DND-41 (cell line): ENCODE measurements at regions not wholly inside any gene's neighbourhood (a gene's known extent, or its start where the extent isn't known, plus 50 kb on each side); places are given as distances from the start of the nearest gene placed in this dataset.

Source experiments
- ATAC-seq: fragments of 200-7000 bp; cut with Tn5 transposase; 3 replicates; pipeline ENCODE4 v1.9.1; 2021; ENCODE audit warnings: low read depth; ENCODE audit not compliant: insufficient read depth
- DNase-seq: peaks from one replicate; pipeline ENCODE4 v3.0.0-alpha.2; 2020
- H2AFZ ChIP-seq: 2 replicates; pipeline ENCODE4 v1.6.0; 2012; ENCODE audit warnings: low read depth, low read length
- H3K27ac ChIP-seq: 2 replicates; pipeline ENCODE4 v1.5.1; 2012; ENCODE audit warnings: low read length, inconsistent platforms
- H3K27me3 ChIP-seq: fragments of 200-600 bp; sonication (generic); 2 replicates; pipeline ENCODE4 v1.6.0; 2012; ENCODE audit warnings: low read length, mild to moderate bottlenecking, inconsistent platforms; ENCODE audit not compliant: insufficient read depth, poor library complexity
- H3K36me3 ChIP-seq: 2 replicates; pipeline ENCODE4 v1.5.1; 2012; ENCODE audit warnings: low read length, inconsistent platforms; ENCODE audit not compliant: insufficient read depth
- H3K4me1 ChIP-seq: 2 replicates; pipeline ENCODE4 v1.5.1; 2012; ENCODE audit warnings: mild to moderate bottlenecking, low read length; ENCODE audit not compliant: insufficient read depth
- H3K4me2 ChIP-seq: 2 replicates; pipeline ENCODE4 v1.6.0; 2012; ENCODE audit warnings: mild to moderate bottlenecking, moderate library complexity, low read length, inconsistent platforms; ENCODE audit not compliant: insufficient read depth
- H3K4me3 ChIP-seq, 2 experiments: fragments of 200-600 bp in 1 of 2; shearing (Covaris generic) in 1 of 2; 2 replicates each; pipeline ENCODE4 v1.5.1; 2012 to 2016; ENCODE audit warnings: inconsistent platforms in 2 of 2, low read length in 2 of 2, mild to moderate bottlenecking in 2 of 2, low read depth in 1 of 2, moderate library complexity in 1 of 2
- H3K79me2 ChIP-seq: 2 replicates; pipeline ENCODE4 v1.6.0; 2012; ENCODE audit warnings: low read length, inconsistent platforms; ENCODE audit not compliant: insufficient read depth
- H3K9ac ChIP-seq: 2 replicates; pipeline ENCODE4 v1.6.0; 2012; ENCODE audit warnings: low read depth, mild to moderate bottlenecking, inconsistent platforms, low read length, moderate library complexity
- H3K9me3 ChIP-seq: 2 replicates; pipeline ENCODE4 v1.5.1; 2012; ENCODE audit warnings: low read length, moderate library complexity, mild to moderate bottlenecking, inconsistent platforms; ENCODE audit not compliant: insufficient read depth, severe bottlenecking
- H4K20me1 ChIP-seq: 2 replicates; pipeline ENCODE4 v1.6.0; 2012; ENCODE audit warnings: low read length; ENCODE audit not compliant: insufficient read depth
- EZH2 ChIP-seq: IDR thresholded peaks from 3 replicates; pipeline ENCODE4 v1.6.1; 2012; ENCODE audit warnings: borderline replicate concordance, low read depth, mild to moderate bottlenecking, moderate library complexity, low read length, inconsistent platforms; ENCODE audit not compliant: severe bottlenecking
- TF ChIP-seq, protein P1 (sequence below): IDR thresholded peaks from 2 replicates; pipeline ENCODE4 v1.5.1; 2012; ENCODE audit warnings: borderline replicate concordance, low read length, moderate library complexity, mild to moderate bottlenecking; ENCODE audit not compliant: poor library complexity, severe bottlenecking; ENCODE audit errors: extremely low read depth

DNA sequence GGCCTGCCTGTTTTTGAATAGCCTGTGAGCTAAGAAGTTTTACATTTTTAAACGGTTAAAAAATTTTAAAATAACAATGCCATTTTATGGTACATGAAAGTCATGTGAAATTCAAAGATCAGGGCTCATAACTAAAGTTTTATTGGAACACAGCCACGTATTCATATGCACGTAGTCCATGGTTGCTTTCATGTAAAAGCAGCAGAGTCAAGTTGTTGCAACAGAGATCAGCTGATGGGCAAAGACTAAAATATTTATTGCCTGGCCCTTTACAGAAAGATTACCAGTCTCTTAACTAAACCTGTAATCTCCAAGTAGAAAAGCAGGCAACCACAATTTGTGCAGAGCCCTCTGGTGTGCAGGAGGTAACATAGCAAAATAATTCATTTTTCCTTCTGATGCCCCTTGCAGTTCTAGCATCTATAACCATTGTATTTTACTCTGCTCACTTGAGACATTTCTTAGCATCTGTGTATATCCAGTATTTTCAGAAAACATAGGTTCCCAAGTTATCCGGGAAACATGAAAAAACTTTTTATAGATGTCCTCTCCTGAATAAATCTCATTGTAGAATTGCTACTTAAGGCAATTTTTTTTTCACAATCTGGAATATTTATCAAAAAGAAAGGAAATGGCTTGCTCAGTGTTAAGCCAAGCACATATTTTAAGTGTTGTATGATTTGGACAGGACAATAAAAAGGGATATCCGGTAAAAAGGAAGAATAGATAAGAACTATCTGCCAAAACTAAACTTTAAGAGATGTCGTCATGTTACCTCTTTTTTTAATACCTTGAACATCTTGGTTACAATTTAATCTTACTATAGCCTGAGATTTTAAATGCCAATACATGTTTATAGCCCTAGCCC is 430.8 kb downstream of the PLPP3 start:
- no peak for DNase-seq
- H3K36me3 ChIP-seq = no peaks in the 10 kb centered on the region

DNA sequence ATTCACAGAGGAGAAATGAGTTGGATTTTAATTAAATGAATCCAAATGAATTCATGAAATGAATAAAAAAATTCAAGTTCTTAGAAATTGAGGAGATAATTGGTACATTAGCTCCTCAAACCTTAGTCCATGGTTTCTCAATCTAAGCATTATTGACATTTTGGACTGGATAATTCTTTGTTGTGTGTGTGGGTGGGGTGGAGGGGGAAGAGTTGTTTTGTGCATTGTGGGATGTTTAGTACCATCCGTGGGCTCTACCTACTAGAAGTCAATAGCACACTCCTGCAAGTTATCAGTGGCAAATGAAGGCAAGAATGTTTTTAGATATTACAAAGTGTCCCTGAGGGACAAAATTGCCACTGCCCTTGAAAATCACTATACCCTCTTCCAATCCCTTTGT is 431.9 kb downstream of the PLPP3 start:
- H3K79me2 ChIP-seq = no peaks in the 10 kb centered on the region
- no peaks in the 10 kb centered on the region for H3K36me3 ChIP-seq
- no peaks in the 10 kb centered on the region for H3K9me3 ChIP-seq
- H3K9ac ChIP-seq = no peak overlapping the region
- H2AFZ ChIP-seq = no peak overlapping the region
- no peak for DNase-seq
- H3K4me2 ChIP-seq = no peak overlapping the region
- H3K27me3 ChIP-seq = no peaks in the 10 kb centered on the region
- no peak overlapping the region for H3K4me3 ChIP-seq
- no peak for ATAC-seq
- TF ChIP-seq, protein P1, sequence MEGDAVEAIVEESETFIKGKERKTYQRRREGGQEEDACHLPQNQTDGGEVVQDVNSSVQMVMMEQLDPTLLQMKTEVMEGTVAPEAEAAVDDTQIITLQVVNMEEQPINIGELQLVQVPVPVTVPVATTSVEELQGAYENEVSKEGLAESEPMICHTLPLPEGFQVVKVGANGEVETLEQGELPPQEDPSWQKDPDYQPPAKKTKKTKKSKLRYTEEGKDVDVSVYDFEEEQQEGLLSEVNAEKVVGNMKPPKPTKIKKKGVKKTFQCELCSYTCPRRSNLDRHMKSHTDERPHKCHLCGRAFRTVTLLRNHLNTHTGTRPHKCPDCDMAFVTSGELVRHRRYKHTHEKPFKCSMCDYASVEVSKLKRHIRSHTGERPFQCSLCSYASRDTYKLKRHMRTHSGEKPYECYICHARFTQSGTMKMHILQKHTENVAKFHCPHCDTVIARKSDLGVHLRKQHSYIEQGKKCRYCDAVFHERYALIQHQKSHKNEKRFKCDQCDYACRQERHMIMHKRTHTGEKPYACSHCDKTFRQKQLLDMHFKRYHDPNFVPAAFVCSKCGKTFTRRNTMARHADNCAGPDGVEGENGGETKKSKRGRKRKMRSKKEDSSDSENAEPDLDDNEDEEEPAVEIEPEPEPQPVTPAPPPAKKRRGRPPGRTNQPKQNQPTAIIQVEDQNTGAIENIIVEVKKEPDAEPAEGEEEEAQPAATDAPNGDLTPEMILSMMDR = no peak
- TF ChIP-seq EZH2 = no peak
- H4K20me1 ChIP-seq = no peaks in the 10 kb centered on the region
- no peak overlapping the region for H3K27ac ChIP-seq
- H3K4me1 ChIP-seq = peaks cover 11% of the 10 kb centered on the region

More for the DNA sequence above, 430.8 kb downstream of the PLPP3 start:
- no peaks in the 10 kb centered on the region for H4K20me1 ChIP-seq
- no peak for ATAC-seq
- H3K79me2 ChIP-seq = no peaks in the 10 kb centered on the region
- H3K9me3 ChIP-seq = no peaks in the 10 kb centered on the region
- H2AFZ ChIP-seq = no peak overlapping the region
- no peak overlapping the region for H3K27ac ChIP-seq
- no peak overlapping the region for H3K9ac ChIP-seq
- no peak overlapping the region for H3K4me2 ChIP-seq
- H3K27me3 ChIP-seq = no peaks in the 10 kb centered on the region
- no peak overlapping the region for H3K4me3 ChIP-seq
- TF ChIP-seq EZH2 = no peak
- TF ChIP-seq, protein P1 = peak; percentile 48
- H3K4me1 ChIP-seq = peaks cover 11% of the 10 kb centered on the region

DNA sequence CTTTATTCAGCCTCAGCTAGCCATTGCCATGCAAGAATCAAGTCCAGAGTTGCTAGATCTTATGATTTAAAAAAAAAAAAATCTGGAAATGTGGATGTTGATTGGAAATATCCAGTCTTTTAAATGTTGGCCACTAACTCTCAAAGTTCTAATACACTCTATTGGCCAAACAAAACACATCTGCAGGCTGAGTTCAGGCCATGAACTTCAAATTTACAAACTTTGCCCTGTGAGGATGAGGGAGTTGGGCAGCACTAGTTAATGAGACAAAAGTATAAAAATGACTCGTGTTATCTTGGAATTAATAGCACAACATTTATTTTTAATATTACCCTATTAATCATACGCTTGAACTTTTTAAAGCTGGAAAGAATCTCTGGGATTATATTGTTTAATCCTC is 432.3 kb downstream of the PLPP3 start:
- Histone ChIP-seq H4K20me1 (no peaks in the 10 kb centered on the region), H3K27me3 (no peaks in the 10 kb centered on the region), H3K4me3 (no peak overlapping the region), H2AFZ (no peak overlapping the region), H3K36me3 (no peaks in the 10 kb centered on the region), H3K4me1 (peaks cover 11% of the 10 kb centered on the region), H3K27ac (no peak overlapping the region), H3K9me3 (no peaks in the 10 kb centered on the region), H3K79me2 (no peaks in the 10 kb centered on the region), H3K9ac (no peak overlapping the region), H3K4me2 (no peak overlapping the region)
- TF ChIP-seq, protein P1 = no peak
- TF ChIP-seq EZH2 = no peak
- DNase-seq (no peak), ATAC-seq (no peak)
